ENCODE measurements at regions not wholly inside any gene's neighbourhood (a gene's known extent, or its start where the extent isn't known, plus 50 kb on each side); places are given as distances from the start of the nearest gene placed in this dataset.
A peak's percentile ranks its signal among the peaks of the same experiment; 100 is the strongest.

GRCh38 chr2:172361360-172361759 is 66.0 kb upstream of the ITGA6 start:
- Histone ChIP-seq H3K4me3 (ENCODE audit: low read depth, low read length) (no peak overlapping the region), H3K9me3 (ENCODE audit: control insufficient read depth in 2 of 2, low read length in 2 of 2) (no peaks in the 10 kb centered on the region), H3K4me1 (ENCODE audit: control insufficient read depth, insufficient read depth, low read length, poor library complexity, severe bottlenecking) (no peaks in the 10 kb centered on the region), H3K27me3 (ENCODE audit: control insufficient read depth, insufficient read depth, low read length) (peaks cover 2% of the 10 kb centered on the region), H3K36me3 (ENCODE audit: control insufficient read depth, insufficient read depth, low read length) (no peaks in the 10 kb centered on the region), H3K27ac (ENCODE audit: insufficient read depth, low read length, poor library complexity, severe bottlenecking) (no peak overlapping the region)
- Mint-ChIP-seq H3K4me3 (no peak overlapping the region), H3K4me1 (no peaks in the 10 kb centered on the region), H3K27ac (no peak overlapping the region), H3K27me3 (peaks cover 4% of the 10 kb centered on the region), H3K36me3 (no peaks in the 10 kb centered on the region), H3K9me3 (no peaks in the 10 kb centered on the region)
- ATAC-seq (ENCODE audit: low read depth in 2 of 2) (no peak), DNase-seq (no peak)

- peaks cover 4% of the 10 kb centered on the region for H3K27me3 Mint-ChIP-seq
- no peaks in the 10 kb centered on the region for H3K4me1 ChIP-seq (ENCODE audit: control insufficient read depth, insufficient read depth, low read length, poor library complexity, severe bottlenecking)
- no peak overlapping the region for H3K4me3 Mint-ChIP-seq
- ATAC-seq (ENCODE audit: low read depth in 2 of 2), result no peak
- no peak overlapping the region for H3K27ac ChIP-seq (ENCODE audit: insufficient read depth, low read length, poor library complexity, severe bottlenecking)
- H3K9me3 ChIP-seq (ENCODE audit: control insufficient read depth in 2 of 2, low read length in 2 of 2), result no peaks in the 10 kb centered on the region
- H3K27me3 ChIP-seq (ENCODE audit: control insufficient read depth, insufficient read depth, low read length), result peaks cover 2% of the 10 kb centered on the region
- no peaks in the 10 kb centered on the region for H3K36me3 ChIP-seq (ENCODE audit: control insufficient read depth, insufficient read depth, low read length)
- no peak overlapping the region for H3K27ac Mint-ChIP-seq
- H3K9me3 Mint-ChIP-seq, result no peaks in the 10 kb centered on the region
- H3K36me3 Mint-ChIP-seq, result no peaks in the 10 kb centered on the region
- no peak overlapping the region for H3K4me3 ChIP-seq (ENCODE audit: low read depth, low read length)
- no peaks in the 10 kb centered on the region for H3K4me1 Mint-ChIP-seq
- no peak for DNase-seq
Measured at GRCh38 chr2:172361840-172362239, 65.5 kb upstream of the ITGA6 start.

GRCh38 chr2:172364261-172364660 is 63.1 kb upstream of the ITGA6 start:
- H3K9me3 ChIP-seq (ENCODE audit: control insufficient read depth in 2 of 2, low read length in 2 of 2), result no peaks in the 10 kb centered on the region
- peaks cover 9% of the 10 kb centered on the region for H3K27me3 Mint-ChIP-seq
- H3K27ac ChIP-seq (ENCODE audit: insufficient read depth, low read length, poor library complexity, severe bottlenecking), result no peak overlapping the region
- no peaks in the 10 kb centered on the region for H3K4me1 Mint-ChIP-seq
- ATAC-seq (ENCODE audit: low read depth in 2 of 2), result no peak
- no peak overlapping the region for H3K27ac Mint-ChIP-seq
- peaks cover 0 to 10% (median 4%) of the 10 kb centered on the region in 7 donors for H3K9me3 Mint-ChIP-seq
- H3K36me3 Mint-ChIP-seq, result no peaks in the 10 kb centered on the region
- H3K4me3 Mint-ChIP-seq, result no peak overlapping the region
- H3K27me3 ChIP-seq (ENCODE audit: control insufficient read depth, insufficient read depth, low read length), result no peaks in the 10 kb centered on the region
- H3K4me1 ChIP-seq (ENCODE audit: control insufficient read depth, insufficient read depth, low read length, poor library complexity, severe bottlenecking), result no peaks in the 10 kb centered on the region
- H3K36me3 ChIP-seq (ENCODE audit: control insufficient read depth, insufficient read depth, low read length), result no peaks in the 10 kb centered on the region
- H3K4me3 ChIP-seq (ENCODE audit: low read depth, low read length), result no peak overlapping the region
- no peak for DNase-seq

- ATAC-seq (ENCODE audit: low read depth in 2 of 2), result no peak
- DNase-seq, result no peak
- H3K9me3 Mint-ChIP-seq, result peaks cover 0 to 11% (median 5%) of the 10 kb centered on the region in 7 donors
- H3K36me3 Mint-ChIP-seq, result no peaks in the 10 kb centered on the region
- no peaks in the 10 kb centered on the region for H3K4me1 Mint-ChIP-seq
- H3K9me3 ChIP-seq (ENCODE audit: control insufficient read depth in 2 of 2, low read length in 2 of 2), result no peaks in the 10 kb centered on the region
- no peak overlapping the region for H3K27ac Mint-ChIP-seq
- H3K27ac ChIP-seq (ENCODE audit: insufficient read depth, low read length, poor library complexity, severe bottlenecking), result no peak overlapping the region
- H3K36me3 ChIP-seq (ENCODE audit: control insufficient read depth, insufficient read depth, low read length), result no peaks in the 10 kb centered on the region
- peaks cover 16% of the 10 kb centered on the region for H3K27me3 Mint-ChIP-seq
- H3K4me3 Mint-ChIP-seq, result no peak overlapping the region
- no peaks in the 10 kb centered on the region for H3K27me3 ChIP-seq (ENCODE audit: control insufficient read depth, insufficient read depth, low read length)
- H3K4me3 ChIP-seq (ENCODE audit: low read depth, low read length), result no peak overlapping the region
- H3K4me1 ChIP-seq (ENCODE audit: control insufficient read depth, insufficient read depth, low read length, poor library complexity, severe bottlenecking), result no peaks in the 10 kb centered on the region
Measured at GRCh38 chr2:172366596-172367150, 60.7 kb upstream of the ITGA6 start.

GRCh38 chr2:172370821-172371455 is 56.4 kb upstream of the ITGA6 start:
- H3K27ac Mint-ChIP-seq, result no peak overlapping the region
- no peak overlapping the region for H3K27ac ChIP-seq (ENCODE audit: insufficient read depth, low read length, poor library complexity, severe bottlenecking)
- no peaks in the 10 kb centered on the region for H3K36me3 ChIP-seq (ENCODE audit: control insufficient read depth, insufficient read depth, low read length)
- peaks cover 3% of the 10 kb centered on the region for H3K27me3 ChIP-seq (ENCODE audit: control insufficient read depth, insufficient read depth, low read length)
- DNase-seq (no peak), ATAC-seq (ENCODE audit: low read depth in 2 of 2) (no peak)
- H3K27me3 Mint-ChIP-seq, result peaks cover 25% of the 10 kb centered on the region
- no peaks in the 10 kb centered on the region for H3K36me3 Mint-ChIP-seq
- no peak overlapping the region for H3K4me3 Mint-ChIP-seq
- no peaks in the 10 kb centered on the region for H3K9me3 ChIP-seq (ENCODE audit: control insufficient read depth in 2 of 2, low read length in 2 of 2)
- no peaks in the 10 kb centered on the region for H3K4me1 Mint-ChIP-seq
- H3K9me3 Mint-ChIP-seq, result peaks cover 0 to 11% (median 5%) of the 10 kb centered on the region in 7 donors
- H3K4me3 ChIP-seq (ENCODE audit: low read depth, low read length), result no peak overlapping the region
- no peaks in the 10 kb centered on the region for H3K4me1 ChIP-seq (ENCODE audit: control insufficient read depth, insufficient read depth, low read length, poor library complexity, severe bottlenecking)

- Mint-ChIP-seq H3K4me1 (no peaks in the 10 kb centered on the region), H3K27me3 (peaks cover 23% of the 10 kb centered on the region), H3K9me3 (peaks cover 0 to 11% (median 5%) of the 10 kb centered on the region in 7 donors), H3K27ac (no peak overlapping the region), H3K4me3 (no peak overlapping the region), H3K36me3 (no peaks in the 10 kb centered on the region)
- ATAC-seq (ENCODE audit: low read depth in 2 of 2) (no peak), DNase-seq (no peak)
- H3K4me1 ChIP-seq (ENCODE audit: control insufficient read depth, insufficient read depth, low read length, poor library complexity, severe bottlenecking), result no peaks in the 10 kb centered on the region
- peaks cover 6% of the 10 kb centered on the region for H3K27me3 ChIP-seq (ENCODE audit: control insufficient read depth, insufficient read depth, low read length)
- no peak overlapping the region for H3K4me3 ChIP-seq (ENCODE audit: low read depth, low read length)
- no peak overlapping the region for H3K27ac ChIP-seq (ENCODE audit: insufficient read depth, low read length, poor library complexity, severe bottlenecking)
- H3K9me3 ChIP-seq (ENCODE audit: control insufficient read depth in 2 of 2, low read length in 2 of 2), result no peaks in the 10 kb centered on the region
- no peaks in the 10 kb centered on the region for H3K36me3 ChIP-seq (ENCODE audit: control insufficient read depth, insufficient read depth, low read length)
Measured at GRCh38 chr2:172372436-172372835, 55.0 kb upstream of the ITGA6 start.

GRCh38 chr2:172373076-172373475 is 54.3 kb upstream of the ITGA6 start:
- no peak overlapping the region for H3K4me3 ChIP-seq (ENCODE audit: low read depth, low read length)
- no peaks in the 10 kb centered on the region for H3K36me3 Mint-ChIP-seq
- H3K27ac Mint-ChIP-seq, result no peak overlapping the region
- no peaks in the 10 kb centered on the region for H3K36me3 ChIP-seq (ENCODE audit: control insufficient read depth, insufficient read depth, low read length)
- no peaks in the 10 kb centered on the region for H3K4me1 ChIP-seq (ENCODE audit: control insufficient read depth, insufficient read depth, low read length, poor library complexity, severe bottlenecking)
- H3K27me3 Mint-ChIP-seq, result peaks cover 23% of the 10 kb centered on the region
- peaks cover 6% of the 10 kb centered on the region for H3K27me3 ChIP-seq (ENCODE audit: control insufficient read depth, insufficient read depth, low read length)
- no peak for ATAC-seq (ENCODE audit: low read depth in 2 of 2)
- no peaks in the 10 kb centered on the region for H3K4me1 Mint-ChIP-seq
- peak overlapping the region in 1 of 4 donors; percentile 43 for H3K4me3 Mint-ChIP-seq
- peaks cover 0 to 11% (median 4%) of the 10 kb centered on the region in 7 donors for H3K9me3 Mint-ChIP-seq
- H3K27ac ChIP-seq (ENCODE audit: insufficient read depth, low read length, poor library complexity, severe bottlenecking), result no peak overlapping the region
- DNase-seq, result no peak
- no peaks in the 10 kb centered on the region for H3K9me3 ChIP-seq (ENCODE audit: control insufficient read depth in 2 of 2, low read length in 2 of 2)

GRCh38 chr2:172373766-172374165 is 53.6 kb upstream of the ITGA6 start:
- no peaks in the 10 kb centered on the region for H3K9me3 ChIP-seq (ENCODE audit: control insufficient read depth in 2 of 2, low read length in 2 of 2)
- DNase-seq (no peak), ATAC-seq (ENCODE audit: low read depth in 2 of 2) (no peak)
- no peak overlapping the region for H3K4me3 ChIP-seq (ENCODE audit: low read depth, low read length)
- H3K27me3 ChIP-seq (ENCODE audit: control insufficient read depth, insufficient read depth, low read length), result peaks cover 7% of the 10 kb centered on the region
- no peaks in the 10 kb centered on the region for H3K36me3 Mint-ChIP-seq
- H3K27ac Mint-ChIP-seq, result no peak overlapping the region
- peaks cover 0 to 10% (median 4%) of the 10 kb centered on the region in 7 donors for H3K9me3 Mint-ChIP-seq
- no peaks in the 10 kb centered on the region for H3K4me1 ChIP-seq (ENCODE audit: control insufficient read depth, insufficient read depth, low read length, poor library complexity, severe bottlenecking)
- H3K27ac ChIP-seq (ENCODE audit: insufficient read depth, low read length, poor library complexity, severe bottlenecking), result no peak overlapping the region
- H3K36me3 ChIP-seq (ENCODE audit: control insufficient read depth, insufficient read depth, low read length), result no peaks in the 10 kb centered on the region
- peaks cover 22% of the 10 kb centered on the region for H3K27me3 Mint-ChIP-seq
- H3K4me1 Mint-ChIP-seq, result no peaks in the 10 kb centered on the region
- no peak overlapping the region for H3K4me3 Mint-ChIP-seq
